Lung (tissue), 11 donors: ENCODE measurements at regions not wholly inside any gene's neighbourhood (a gene's known extent, or its start where the extent isn't known, plus 50 kb on each side); places are given as distances from the start of the nearest gene placed in this dataset.

Experiments
- ATAC-seq: fragments of 200-7000 bp; cut with Tn5 transposase; one replicate; pipeline ENCODE4 v1.9.1; 2020; ENCODE audit warnings: moderate number of reproducible peaks; ENCODE audit not compliant: insufficient read depth, low FRiP score
- DNase-seq, 3 donors: peaks; one replicate each; pipeline ENCODE4 v3.0.0-alpha.2; 2013 to 2017
- H3K27ac ChIP-seq, 2 donors: one replicate each; pipeline ENCODE4 v1.5.1; 2013; ENCODE audit warnings: mild to moderate bottlenecking in 2 of 2, moderate library complexity in 2 of 2, control low read depth in 1 of 2, inconsistent platforms in 1 of 2, low read depth in 1 of 2, low read length in 1 of 2
- H3K27me3 ChIP-seq, 3 donors: one replicate each; pipeline ENCODE4 v1.5.1; 2013; ENCODE audit warnings: low read length in 2 of 3; ENCODE audit not compliant: control insufficient read depth in 3 of 3, insufficient read depth in 3 of 3
- H3K36me3 ChIP-seq, 4 donors: one replicate each; pipeline ENCODE4 v1.5.1; 2013; ENCODE audit warnings: low read length in 4 of 4, mild to moderate bottlenecking in 1 of 4, moderate library complexity in 1 of 4; ENCODE audit not compliant: control insufficient read depth in 4 of 4, insufficient read depth in 4 of 4
- H3K4me1 ChIP-seq, 5 donors: one replicate each; pipeline ENCODE4 v1.5.1; 2013; ENCODE audit warnings: low read length in 5 of 5, mild to moderate bottlenecking in 2 of 5, moderate library complexity in 1 of 5; ENCODE audit not compliant: control insufficient read depth in 5 of 5, insufficient read depth in 5 of 5
- H3K4me3 ChIP-seq: one replicate; pipeline ENCODE4 v1.5.1; 2013; ENCODE audit warnings: mild to moderate bottlenecking, control low read depth, moderate library complexity
- H3K9ac ChIP-seq, 2 donors: one replicate each; pipeline ENCODE4 v1.5.1; 2013; ENCODE audit warnings: low read length in 2 of 2, control low read depth in 1 of 2; ENCODE audit not compliant: insufficient read depth in 1 of 2
- H3K9me3 ChIP-seq, 4 donors: one replicate each; pipeline ENCODE4 v1.5.1; 2013; ENCODE audit warnings: low read length in 3 of 4, mild to moderate bottlenecking in 1 of 4, moderate library complexity in 1 of 4; ENCODE audit not compliant: control insufficient read depth in 4 of 4, insufficient read depth in 3 of 4
- WGBS, 2 donors: extraction: QIAGEN DNeasy Blood & Tissue Kit; methylation state at CpG; one replicate each; pipeline ENCODE4 v1.1.7; 2013; 5-methylcytosine and 5-hydroxymethylcytosine counted together
- TF ChIP-seq, protein P1 (sequence below): IDR thresholded peaks from 2 replicates; pipeline ENCODE4 v1.5.1; 2012; ENCODE audit warnings: mild to moderate bottlenecking; ENCODE audit errors: control extremely low read depth, extremely low read depth
- donor health status: control.
- donor health status: control.
- donor health status: Bipolar disorder and iron deficiency.
- donor health status: healthy.
- donor health status: DM: yes; HTN: yes; CAD: no.

DNA sequence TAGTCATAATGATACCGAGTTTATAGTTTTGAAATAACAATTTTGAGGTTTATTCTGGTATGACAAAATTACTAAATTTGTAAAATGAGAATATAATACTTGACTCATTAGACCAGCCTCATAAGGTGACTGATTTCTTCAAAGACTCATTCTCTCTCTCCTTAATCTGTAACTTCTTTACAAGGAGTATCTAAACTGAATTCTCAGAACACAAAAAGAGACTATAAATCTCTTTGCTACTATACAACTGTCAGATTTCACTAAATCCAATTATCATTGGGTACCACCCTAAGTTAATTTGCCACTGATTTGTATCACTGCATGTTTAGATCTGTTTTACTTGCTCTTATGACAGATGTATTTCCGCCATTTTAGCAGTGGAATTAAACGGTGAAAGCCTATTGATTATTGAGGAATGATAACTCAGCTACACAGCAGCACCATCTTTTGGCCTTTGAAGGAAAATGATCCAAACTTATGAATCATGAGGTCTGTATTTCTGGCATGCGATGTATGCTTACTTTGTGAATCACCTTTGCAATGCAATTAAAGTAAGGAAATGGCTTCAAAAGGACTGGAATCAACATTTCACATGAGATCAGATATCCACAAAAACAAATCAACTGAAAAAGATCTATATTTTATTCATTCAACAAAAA, 161.2 kb downstream of the RERGL start:
- DNase-seq (no peak), ATAC-seq (no peak)

DNA sequence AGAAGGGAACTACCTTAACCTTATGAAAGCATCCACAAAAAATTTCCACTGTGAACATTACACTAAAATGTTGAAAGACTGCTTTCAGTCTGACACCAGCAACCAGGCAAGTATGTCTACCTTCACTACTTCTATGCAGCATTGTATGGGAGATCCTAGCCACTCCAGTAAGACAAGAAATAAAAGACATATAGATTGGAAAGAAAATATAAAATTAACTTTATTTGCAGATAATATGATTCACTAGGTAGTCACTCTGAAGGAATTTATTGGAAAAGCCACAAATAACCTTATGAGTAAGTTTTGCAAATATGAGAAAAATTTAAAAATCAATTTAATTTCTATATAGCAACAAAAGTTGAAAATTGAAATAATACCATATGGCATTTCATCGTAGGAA, 172.0 kb downstream of the RERGL start:
- ATAC-seq = no peak
- Histone ChIP-seq H3K4me1 (no peaks in the 10 kb centered on the region), H3K27ac (no peak overlapping the region), H3K27me3 (no peaks in the 10 kb centered on the region), H3K9ac (no peak overlapping the region), H3K36me3 (no peaks in the 10 kb centered on the region), H3K9me3 (peaks cover 0 to 8% (median 7%) of the 10 kb centered on the region in 4 donors), H3K4me3 (no peak overlapping the region)
- WGBS, 2 donors = 88 to 96% methylated on average over 1 of the region's 1 CpG
- TF ChIP-seq, protein P1, sequence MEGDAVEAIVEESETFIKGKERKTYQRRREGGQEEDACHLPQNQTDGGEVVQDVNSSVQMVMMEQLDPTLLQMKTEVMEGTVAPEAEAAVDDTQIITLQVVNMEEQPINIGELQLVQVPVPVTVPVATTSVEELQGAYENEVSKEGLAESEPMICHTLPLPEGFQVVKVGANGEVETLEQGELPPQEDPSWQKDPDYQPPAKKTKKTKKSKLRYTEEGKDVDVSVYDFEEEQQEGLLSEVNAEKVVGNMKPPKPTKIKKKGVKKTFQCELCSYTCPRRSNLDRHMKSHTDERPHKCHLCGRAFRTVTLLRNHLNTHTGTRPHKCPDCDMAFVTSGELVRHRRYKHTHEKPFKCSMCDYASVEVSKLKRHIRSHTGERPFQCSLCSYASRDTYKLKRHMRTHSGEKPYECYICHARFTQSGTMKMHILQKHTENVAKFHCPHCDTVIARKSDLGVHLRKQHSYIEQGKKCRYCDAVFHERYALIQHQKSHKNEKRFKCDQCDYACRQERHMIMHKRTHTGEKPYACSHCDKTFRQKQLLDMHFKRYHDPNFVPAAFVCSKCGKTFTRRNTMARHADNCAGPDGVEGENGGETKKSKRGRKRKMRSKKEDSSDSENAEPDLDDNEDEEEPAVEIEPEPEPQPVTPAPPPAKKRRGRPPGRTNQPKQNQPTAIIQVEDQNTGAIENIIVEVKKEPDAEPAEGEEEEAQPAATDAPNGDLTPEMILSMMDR = no peak
- DNase-seq = no peak

More for the DNA sequence above, 161.2 kb downstream of the RERGL start:
- Histone ChIP-seq H3K36me3 (no peaks in the 10 kb centered on the region), H3K27ac (no peak overlapping the region), H3K9me3 (no peaks in the 10 kb centered on the region), H3K4me1 (no peaks in the 10 kb centered on the region), H3K9ac (no peak overlapping the region), H3K27me3 (no peaks in the 10 kb centered on the region), H3K4me3 (no peak overlapping the region)
- TF ChIP-seq, protein P1 = no peak
- WGBS, 2 donors = 72 to 74% methylated on average over 4 of the region's 4 CpGs

DNA sequence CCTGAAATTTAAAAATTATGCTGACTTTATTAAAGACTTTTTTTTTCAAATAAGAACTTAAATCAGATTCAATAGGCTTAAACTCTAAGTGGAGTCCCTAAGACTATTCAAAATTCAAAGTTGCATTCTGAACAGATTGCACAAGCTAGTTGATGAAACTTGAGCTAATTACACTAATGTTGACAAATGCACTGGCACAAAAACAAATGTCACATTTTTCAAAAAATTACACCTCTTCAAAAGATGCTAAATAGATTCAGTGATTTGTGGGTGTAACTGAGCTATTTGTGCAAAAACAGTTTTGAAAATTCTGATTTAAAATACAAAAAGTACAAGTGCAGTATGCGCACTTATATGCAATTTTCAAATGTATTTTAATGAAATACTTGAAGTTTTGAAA, 205.4 kb downstream of the RERGL start:
- DNase-seq (no peak), ATAC-seq (no peak)
- TF ChIP-seq, protein P1 = no peak
- no peaks in the 10 kb centered on the region for H3K27me3 ChIP-seq
- no peaks in the 10 kb centered on the region for H3K4me1 ChIP-seq
- H3K36me3 ChIP-seq = no peaks in the 10 kb centered on the region
- no peaks in the 10 kb centered on the region for H3K9me3 ChIP-seq
- 93 to 97% methylated on average over 1 of the region's 1 CpG for WGBS, 2 donors
- H3K9ac ChIP-seq = no peak overlapping the region
- no peak overlapping the region for H3K4me3 ChIP-seq
- no peak overlapping the region for H3K27ac ChIP-seq

DNA sequence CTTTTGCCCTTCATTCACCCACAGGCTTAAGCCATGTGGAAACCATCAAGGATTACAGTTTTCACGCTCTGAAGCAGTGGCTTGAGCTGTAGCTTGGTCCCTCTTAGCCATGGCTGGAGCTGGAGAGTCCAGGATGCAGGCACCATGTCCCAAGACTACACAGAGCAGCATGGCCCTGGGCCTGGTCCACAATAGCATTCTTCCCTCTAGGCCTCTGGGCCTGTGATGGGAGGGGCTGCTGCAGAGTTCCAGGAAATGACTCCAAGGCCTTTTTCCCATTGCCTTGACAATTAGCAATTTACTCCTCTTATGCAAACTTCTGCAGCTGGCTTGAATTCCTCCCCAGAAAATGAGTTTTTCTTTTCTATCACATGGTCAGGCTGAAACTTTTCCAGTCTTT, 211.3 kb downstream of the RERGL start:
- DNase-seq = no peak
- Histone ChIP-seq H3K27ac (no peak overlapping the region), H3K9me3 (peaks cover 0 to 5% (median 2%) of the 10 kb centered on the region in 4 donors), H3K9ac (no peak overlapping the region), H3K4me1 (no peaks in the 10 kb centered on the region), H3K4me3 (no peak overlapping the region), H3K36me3 (no peaks in the 10 kb centered on the region), H3K27me3 (no peaks in the 10 kb centered on the region)
- ATAC-seq = no peak
- TF ChIP-seq, protein P1 = no peak
- WGBS, 2 donors = 57 to 58% methylated on average over 1 of the region's 1 CpG
